ENCODE measurements at regions not wholly inside any gene's neighbourhood (a gene's known extent, or its start where the extent isn't known, plus 50 kb on each side); places are given as distances from the start of the nearest gene placed in this dataset.

GRCh38 chr4:124018383-124019317 is 622.1 kb downstream of the SPRY1 start:
- Histone ChIP-seq H3K4me3 (ENCODE audit: low read depth, low read length) (no peak overlapping the region), H3K36me3 (ENCODE audit: control insufficient read depth, insufficient read depth, low read length) (no peaks in the 10 kb centered on the region), H3K27me3 (ENCODE audit: control insufficient read depth, insufficient read depth, low read length) (no peaks in the 10 kb centered on the region)
- TF ChIP-seq CTCF (IDR thresholded peaks at IDR 0.05; ENCODE audit: insufficient read depth, low read length, poor library complexity, severe bottlenecking) = no peak
- no peak for DNase-seq (ENCODE audit: low read depth)

GRCh38 chr4:124019749-124020549 is 623.4 kb downstream of the SPRY1 start:
- TF ChIP-seq CTCF (IDR thresholded peaks at IDR 0.05; ENCODE audit: insufficient read depth, low read length, poor library complexity, severe bottlenecking) = no peak
- no peak for DNase-seq (ENCODE audit: low read depth)

GRCh38 chr4:124025000-124025399 is 628.4 kb downstream of the SPRY1 start:
- DNase-seq (ENCODE audit: low read depth) = no peak
- Histone ChIP-seq H3K4me3 (ENCODE audit: low read depth, low read length) (no peak overlapping the region), H3K27me3 (ENCODE audit: control insufficient read depth, insufficient read depth, low read length) (no peaks in the 10 kb centered on the region), H3K36me3 (ENCODE audit: control insufficient read depth, insufficient read depth, low read length) (no peaks in the 10 kb centered on the region)
- no peak for TF ChIP-seq CTCF (IDR thresholded peaks at IDR 0.05; ENCODE audit: insufficient read depth, low read length, poor library complexity, severe bottlenecking)

More at GRCh38 chr4:124019749-124020549, 623.4 kb downstream of the SPRY1 start:
- Histone ChIP-seq H3K36me3 (ENCODE audit: control insufficient read depth, insufficient read depth, low read length) (no peaks in the 10 kb centered on the region), H3K4me3 (ENCODE audit: low read depth, low read length) (no peak overlapping the region), H3K27me3 (ENCODE audit: control insufficient read depth, insufficient read depth, low read length) (no peaks in the 10 kb centered on the region)

GRCh38 chr4:124025428-124025827 is 628.8 kb downstream of the SPRY1 start:
- DNase-seq (ENCODE audit: low read depth) = peak; percentile 7
- Histone ChIP-seq H3K27me3 (ENCODE audit: control insufficient read depth, insufficient read depth, low read length) (no peaks in the 10 kb centered on the region), H3K4me3 (ENCODE audit: low read depth, low read length) (no peak overlapping the region), H3K36me3 (ENCODE audit: control insufficient read depth, insufficient read depth, low read length) (no peaks in the 10 kb centered on the region)
- no peak for TF ChIP-seq CTCF (IDR thresholded peaks at IDR 0.05; ENCODE audit: insufficient read depth, low read length, poor library complexity, severe bottlenecking)

- TF ChIP-seq CTCF (IDR thresholded peaks at IDR 0.05; ENCODE audit: insufficient read depth, low read length, poor library complexity, severe bottlenecking) = no peak
- Histone ChIP-seq H3K27me3 (ENCODE audit: control insufficient read depth, insufficient read depth, low read length) (no peaks in the 10 kb centered on the region), H3K4me3 (ENCODE audit: low read depth, low read length) (no peak overlapping the region), H3K36me3 (ENCODE audit: control insufficient read depth, insufficient read depth, low read length) (no peaks in the 10 kb centered on the region)
- DNase-seq (ENCODE audit: low read depth) = no peak
Observed at GRCh38 chr4:124028182-124028581, 631.6 kb downstream of the SPRY1 start.
